Karpas-422 (cell line): ENCODE measurements at regions not wholly inside any gene's neighbourhood (a gene's known extent, or its start where the extent isn't known, plus 50 kb on each side); places are given as distances from the start of the nearest gene placed in this dataset.

ENCODE experiments used
- DNase-seq: peaks from one replicate; pipeline ENCODE4 v3.0.0-alpha.2; 2015
- H2AFZ ChIP-seq: fragments of 200-600 bp; sonication (generic); 2 replicates; pipeline ENCODE4 v1.6.1; 2014; ENCODE audit warnings: antibody characterized with exemption, low read length, mixed read lengths
- H3K27ac ChIP-seq: fragments of 200-600 bp; sonication (generic); 2 replicates; pipeline ENCODE4 v1.5.1; 2014; ENCODE audit warnings: mild to moderate bottlenecking, low read length, moderate library complexity
- H3K27me3 ChIP-seq: fragments of 200-600 bp; sonication (generic); 2 replicates; pipeline ENCODE4 v1.6.1; 2014; ENCODE audit warnings: low read length, mixed read lengths
- H3K36me3 ChIP-seq: fragments of 200-600 bp; sonication (generic); 2 replicates; pipeline ENCODE4 v1.6.1; 2014; ENCODE audit warnings: low read length, mixed read lengths; ENCODE audit not compliant: insufficient read depth
- H3K4me1 ChIP-seq: fragments of 200-600 bp; sonication (generic); 2 replicates; pipeline ENCODE4 v1.6.1; 2014; ENCODE audit warnings: mild to moderate bottlenecking, low read length, mixed read lengths
- H3K4me2 ChIP-seq: fragments of 200-600 bp; sonication (generic); 2 replicates; pipeline ENCODE4 v1.6.1; 2014; ENCODE audit warnings: low read length, low read depth, mild to moderate bottlenecking; ENCODE audit not compliant: poor library complexity, severe bottlenecking
- H3K4me3 ChIP-seq: fragments of 200-600 bp; sonication (generic); 2 replicates; pipeline ENCODE4 v1.5.1; 2014; ENCODE audit warnings: mild to moderate bottlenecking, antibody characterized with exemption, low read length, mixed read lengths
- H3K79me2 ChIP-seq: fragments of 200-600 bp; sonication (generic); 2 replicates; pipeline ENCODE4 v1.6.1; 2014; ENCODE audit warnings: mild to moderate bottlenecking, low read length, mixed read lengths
- H3K9ac ChIP-seq: fragments of 200-600 bp; sonication (generic); 2 replicates; pipeline ENCODE4 v1.6.0; 2014; ENCODE audit warnings: low read length
- H3K9me2 ChIP-seq: fragments of 200-600 bp; sonication (generic), shearing (Covaris generic); replicated peaks from 2 replicates; pipeline ENCODE4 v1.6.0; 2014; ENCODE audit warnings: mild to moderate bottlenecking, low read length, moderate library complexity; ENCODE audit not compliant: insufficient read depth
- H3K9me3 ChIP-seq: fragments of 300-700, 200-600 bp; sonication (generic); 2 replicates; pipeline ENCODE4 v1.6.1; 2014; ENCODE audit warnings: low read length, mixed read lengths
- H4K20me1 ChIP-seq: fragments of 200-600 bp; sonication (generic); 2 replicates; pipeline ENCODE4 v1.6.1; 2014; ENCODE audit warnings: mild to moderate bottlenecking, antibody characterized with exemption, low read length, low read depth; ENCODE audit not compliant: insufficient read depth

DNA sequence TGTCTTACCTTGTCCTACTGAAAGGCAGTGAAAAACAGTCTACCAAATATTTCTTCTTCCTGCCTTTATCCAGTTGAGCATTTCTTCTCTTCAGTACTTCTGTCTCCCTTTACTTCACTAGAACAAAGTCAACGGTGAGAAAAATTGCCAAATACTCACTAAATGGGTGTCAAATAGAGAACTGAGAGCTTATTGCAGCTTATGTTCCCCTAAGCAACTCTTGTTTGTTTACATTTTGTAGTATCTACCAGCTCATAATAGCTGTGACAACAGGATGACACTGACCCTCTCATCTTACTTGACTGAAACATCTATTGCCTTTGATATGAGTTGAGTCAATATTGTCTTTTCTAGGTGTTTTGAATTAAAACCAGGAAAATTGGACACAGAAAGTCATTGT is 327.9 kb upstream of the SORCS1 start:
- Histone ChIP-seq H3K27me3 (no peaks in the 10 kb centered on the region), H3K4me3 (no peak overlapping the region), H2AFZ (no peak overlapping the region), H3K36me3 (no peaks in the 10 kb centered on the region), H4K20me1 (no peaks in the 10 kb centered on the region), H3K9ac (no peak overlapping the region), H3K4me1 (no peaks in the 10 kb centered on the region), H3K27ac (no peak overlapping the region), H3K9me3 (peaks cover 28% of the 10 kb centered on the region), H3K9me2 (no peaks in the 10 kb centered on the region), H3K4me2 (no peak overlapping the region), H3K79me2 (no peaks in the 10 kb centered on the region)
- no peak for DNase-seq

DNA sequence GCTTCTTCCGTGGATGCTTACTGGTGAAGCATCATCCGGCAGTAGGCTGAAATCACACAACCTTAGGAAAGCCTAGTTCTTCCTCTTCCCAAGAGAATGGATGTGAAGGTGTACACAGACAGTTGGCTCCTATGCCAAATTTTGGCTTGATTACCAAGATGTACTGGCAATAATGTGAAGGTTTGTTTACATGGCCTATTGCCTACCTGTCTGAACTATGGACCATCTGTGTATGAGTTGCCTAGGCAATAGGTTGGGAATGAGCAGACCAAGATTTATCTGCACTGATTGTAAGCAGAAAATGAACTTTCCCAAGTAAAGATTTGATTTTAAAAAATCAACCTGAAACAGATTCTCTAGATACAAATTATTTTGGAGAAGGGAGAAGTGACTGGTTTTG is 325.9 kb upstream of the SORCS1 start:
- Histone ChIP-seq H3K4me1 (no peaks in the 10 kb centered on the region), H3K27ac (no peak overlapping the region), H3K9me2 (no peaks in the 10 kb centered on the region), H3K4me2 (no peak overlapping the region), H2AFZ (no peak overlapping the region), H4K20me1 (no peaks in the 10 kb centered on the region), H3K79me2 (no peaks in the 10 kb centered on the region), H3K4me3 (no peak overlapping the region), H3K9ac (no peak overlapping the region), H3K9me3 (peaks cover 30% of the 10 kb centered on the region), H3K36me3 (no peaks in the 10 kb centered on the region), H3K27me3 (no peaks in the 10 kb centered on the region)
- DNase-seq = no peak

DNA sequence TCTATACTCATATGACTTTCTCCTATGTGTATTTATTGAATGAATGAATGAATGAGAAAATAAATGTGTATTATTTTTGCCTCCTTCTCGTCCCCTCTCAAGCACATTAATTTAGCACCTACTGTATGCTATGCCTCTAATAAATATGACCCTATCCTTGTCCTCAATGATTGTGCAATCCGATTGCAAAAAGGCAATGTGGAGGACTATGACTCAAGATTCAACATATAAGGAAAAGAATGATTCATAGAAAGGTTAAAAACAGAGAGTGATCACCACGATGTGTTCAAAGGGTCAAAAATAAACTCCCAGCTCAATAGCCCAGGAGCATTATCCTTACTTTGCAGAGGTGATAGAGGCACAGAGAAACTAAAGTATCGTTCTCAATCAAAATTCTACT is 322.8 kb upstream of the SORCS1 start:
- H3K79me2 ChIP-seq = no peaks in the 10 kb centered on the region
- no peaks in the 10 kb centered on the region for H3K4me1 ChIP-seq
- no peak overlapping the region for H3K4me3 ChIP-seq
- H2AFZ ChIP-seq = no peak overlapping the region
- H3K4me2 ChIP-seq = no peak overlapping the region
- no peaks in the 10 kb centered on the region for H3K27me3 ChIP-seq
- no peaks in the 10 kb centered on the region for H3K36me3 ChIP-seq
- DNase-seq = no peak
- no peak overlapping the region for H3K9ac ChIP-seq
- no peaks in the 10 kb centered on the region for H3K9me2 ChIP-seq
- H3K27ac ChIP-seq = no peak overlapping the region
- no peaks in the 10 kb centered on the region for H4K20me1 ChIP-seq
- peaks cover 23% of the 10 kb centered on the region for H3K9me3 ChIP-seq

DNA sequence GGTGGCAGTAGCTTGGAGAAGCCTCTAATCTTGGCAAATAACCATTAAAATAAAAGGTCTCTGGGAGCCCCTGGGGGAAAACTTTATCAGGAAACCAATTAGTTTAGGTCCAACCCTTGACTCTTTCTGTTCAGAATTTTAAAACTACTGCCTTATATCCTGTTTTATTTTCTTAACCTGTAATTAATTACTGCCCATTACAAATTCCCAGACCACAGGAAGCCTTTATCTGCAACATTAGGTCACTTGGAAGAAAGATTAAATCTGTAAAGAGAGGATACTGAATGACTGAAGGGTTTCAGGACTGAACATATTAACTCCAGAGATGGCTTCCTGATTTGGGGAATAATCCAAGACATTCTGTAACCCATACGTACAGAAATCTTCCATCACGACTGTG is 320.5 kb upstream of the SORCS1 start:
- no peak overlapping the region for H2AFZ ChIP-seq
- no peaks in the 10 kb centered on the region for H4K20me1 ChIP-seq
- H3K9me2 ChIP-seq = no peaks in the 10 kb centered on the region
- H3K9me3 ChIP-seq = peaks cover 26% of the 10 kb centered on the region
- no peaks in the 10 kb centered on the region for H3K4me1 ChIP-seq
- H3K4me2 ChIP-seq = no peak overlapping the region
- H3K79me2 ChIP-seq = no peaks in the 10 kb centered on the region
- no peak overlapping the region for H3K27ac ChIP-seq
- no peaks in the 10 kb centered on the region for H3K27me3 ChIP-seq
- no peak overlapping the region for H3K4me3 ChIP-seq
- H3K9ac ChIP-seq = no peak overlapping the region
- DNase-seq = no peak
- H3K36me3 ChIP-seq = no peaks in the 10 kb centered on the region

DNA sequence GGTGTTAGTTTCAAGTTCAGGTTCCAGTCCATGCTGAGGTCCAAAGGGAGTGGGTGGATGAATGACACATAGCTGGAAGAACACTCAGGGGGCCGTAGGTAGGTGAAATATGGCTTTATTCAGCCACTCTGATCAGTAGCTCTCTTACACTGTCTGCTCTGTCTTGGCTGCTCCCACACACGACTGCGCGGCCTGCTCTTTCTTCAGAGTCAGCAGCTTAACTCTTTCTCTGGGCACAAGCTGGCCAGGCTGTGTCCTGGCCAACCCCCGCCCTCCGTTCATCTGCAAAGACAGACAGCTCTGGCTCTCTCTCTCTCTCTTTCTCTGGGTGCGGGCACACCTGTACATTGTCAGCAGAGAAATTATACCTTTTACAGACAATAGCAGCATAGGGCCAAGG is 317.4 kb upstream of the SORCS1 start:
- no peak overlapping the region for H3K27ac ChIP-seq
- DNase-seq = no peak
- H4K20me1 ChIP-seq = no peaks in the 10 kb centered on the region
- H3K79me2 ChIP-seq = no peaks in the 10 kb centered on the region
- no peaks in the 10 kb centered on the region for H3K27me3 ChIP-seq
- no peak overlapping the region for H3K4me3 ChIP-seq
- H3K9ac ChIP-seq = no peak overlapping the region
- no peak overlapping the region for H2AFZ ChIP-seq
- no peaks in the 10 kb centered on the region for H3K36me3 ChIP-seq
- peaks cover 17% of the 10 kb centered on the region for H3K9me3 ChIP-seq
- H3K4me2 ChIP-seq = no peak overlapping the region
- no peaks in the 10 kb centered on the region for H3K9me2 ChIP-seq
- no peaks in the 10 kb centered on the region for H3K4me1 ChIP-seq

DNA sequence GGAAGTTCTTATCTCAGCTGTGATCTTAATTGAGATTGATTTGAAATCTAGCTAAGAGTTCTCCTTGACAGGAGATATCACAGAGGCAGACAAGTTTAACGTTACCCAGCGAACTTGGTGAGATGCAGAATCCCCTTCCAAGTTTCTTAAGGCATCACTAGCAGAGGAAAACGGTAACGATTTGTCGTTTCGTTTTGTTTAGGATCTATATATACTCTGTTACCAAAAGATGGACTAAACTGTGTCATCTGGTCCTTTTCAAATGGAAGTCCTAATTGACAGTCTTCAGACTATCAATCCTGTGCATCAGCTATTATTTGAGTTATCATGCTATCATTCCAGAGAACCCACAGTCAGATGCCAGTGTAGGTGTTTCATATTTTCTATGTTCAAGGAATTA is 316.7 kb upstream of the SORCS1 start:
- Histone ChIP-seq H3K4me3 (no peak overlapping the region), H3K36me3 (no peaks in the 10 kb centered on the region), H3K79me2 (no peaks in the 10 kb centered on the region), H3K9ac (no peak overlapping the region), H3K27me3 (no peaks in the 10 kb centered on the region), H3K4me1 (no peaks in the 10 kb centered on the region), H3K4me2 (no peak overlapping the region), H3K9me3 (peaks cover 18% of the 10 kb centered on the region; the same call in 1 of the 2 replicates), H2AFZ (no peak overlapping the region), H4K20me1 (no peaks in the 10 kb centered on the region), H3K9me2 (no peaks in the 10 kb centered on the region), H3K27ac (no peak overlapping the region)
- no peak for DNase-seq

DNA sequence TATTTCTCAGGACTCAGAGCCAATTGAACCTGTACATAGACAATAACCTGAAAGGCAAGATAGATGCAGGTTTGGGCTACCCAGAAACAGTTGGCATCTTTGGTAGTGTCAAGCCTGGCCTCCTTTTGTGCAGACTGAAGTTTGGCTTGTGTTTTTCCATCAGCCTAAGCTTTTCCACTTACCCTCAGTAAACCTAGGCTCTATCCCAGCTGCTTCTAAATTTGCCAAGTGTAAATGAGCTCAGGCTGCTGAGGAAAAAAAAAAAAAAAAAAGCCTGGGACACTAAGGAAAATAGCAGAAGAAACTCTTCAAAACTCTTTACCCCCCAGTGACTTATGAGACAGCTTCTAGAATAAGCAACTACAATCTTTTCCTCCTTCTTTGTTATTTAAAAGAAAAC is 316.3 kb upstream of the SORCS1 start:
- no peaks in the 10 kb centered on the region for H3K79me2 ChIP-seq
- no peaks in the 10 kb centered on the region for H3K36me3 ChIP-seq
- no peak overlapping the region for H2AFZ ChIP-seq
- no peaks in the 10 kb centered on the region for H3K4me1 ChIP-seq
- H3K9ac ChIP-seq = no peak overlapping the region
- no peaks in the 10 kb centered on the region for H4K20me1 ChIP-seq
- no peaks in the 10 kb centered on the region for H3K9me2 ChIP-seq
- no peak overlapping the region for H3K4me3 ChIP-seq
- no peak for DNase-seq
- no peak overlapping the region for H3K4me2 ChIP-seq
- H3K27ac ChIP-seq = no peak overlapping the region
- H3K27me3 ChIP-seq = no peaks in the 10 kb centered on the region
- peaks cover 20% of the 10 kb centered on the region for H3K9me3 ChIP-seq

DNA sequence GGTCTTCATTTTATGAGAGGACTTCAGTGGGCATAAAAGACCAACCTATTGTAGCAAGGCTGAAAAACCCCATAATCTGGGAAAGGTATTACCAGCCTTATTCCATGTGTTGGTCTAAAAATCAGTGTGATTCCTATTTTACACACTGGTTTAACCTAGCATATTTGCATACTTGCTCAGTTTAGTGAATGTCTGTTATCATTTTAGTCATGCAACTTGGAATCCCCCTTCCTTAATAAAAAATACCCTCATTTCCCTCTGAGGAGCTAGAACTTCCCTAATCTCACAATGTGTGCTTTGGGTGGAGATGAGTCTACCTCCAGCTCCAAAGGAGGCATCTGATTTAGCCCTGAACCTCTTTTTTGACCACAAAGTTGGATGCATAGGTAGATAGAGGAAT is 312.8 kb upstream of the SORCS1 start:
- no peak overlapping the region for H3K4me2 ChIP-seq
- no peaks in the 10 kb centered on the region for H3K9me2 ChIP-seq
- no peaks in the 10 kb centered on the region for H3K4me1 ChIP-seq
- no peaks in the 10 kb centered on the region for H3K79me2 ChIP-seq
- H2AFZ ChIP-seq = no peak overlapping the region
- DNase-seq = no peak
- no peaks in the 10 kb centered on the region for H3K36me3 ChIP-seq
- no peak overlapping the region for H3K27ac ChIP-seq
- no peak overlapping the region for H3K4me3 ChIP-seq
- H3K9me3 ChIP-seq = peaks cover 23% of the 10 kb centered on the region
- no peak overlapping the region for H3K9ac ChIP-seq
- no peaks in the 10 kb centered on the region for H4K20me1 ChIP-seq
- no peaks in the 10 kb centered on the region for H3K27me3 ChIP-seq

DNA sequence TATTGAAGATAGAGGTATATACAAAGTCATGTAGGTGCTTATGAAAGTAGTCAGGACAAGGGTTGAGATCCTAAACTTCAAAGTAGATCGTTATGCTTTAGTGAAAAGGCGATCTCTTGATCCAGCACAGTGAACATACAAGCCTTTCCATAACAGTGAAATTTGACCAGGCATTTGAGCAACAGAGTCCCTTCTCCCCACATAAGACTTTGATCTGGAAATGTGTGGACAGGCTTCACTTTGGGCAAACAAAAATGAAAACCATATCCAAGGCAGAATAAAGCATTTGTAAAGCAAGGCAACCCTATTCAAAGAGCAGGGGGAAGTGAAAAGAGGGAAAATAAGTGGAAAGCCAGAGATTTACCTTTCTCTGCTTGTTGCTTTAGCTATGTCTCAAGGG is 311.9 kb upstream of the SORCS1 start:
- peaks cover 24% of the 10 kb centered on the region for H3K9me3 ChIP-seq

More for the DNA sequence above, 311.9 kb upstream of the SORCS1 start:
- no peak for DNase-seq
- no peaks in the 10 kb centered on the region for H3K36me3 ChIP-seq
- H3K9ac ChIP-seq = no peak overlapping the region
- H3K27me3 ChIP-seq = no peaks in the 10 kb centered on the region
- no peaks in the 10 kb centered on the region for H3K9me2 ChIP-seq
- H3K4me3 ChIP-seq = no peak overlapping the region
- no peak overlapping the region for H2AFZ ChIP-seq
- no peaks in the 10 kb centered on the region for H3K4me1 ChIP-seq
- H3K27ac ChIP-seq = no peak overlapping the region
- no peaks in the 10 kb centered on the region for H3K79me2 ChIP-seq
- H3K4me2 ChIP-seq = no peak overlapping the region
- H4K20me1 ChIP-seq = no peaks in the 10 kb centered on the region
